DOHH2 (cell line): ENCODE measurements at regions not wholly inside any gene's neighbourhood (a gene's known extent, or its start where the extent isn't known, plus 50 kb on each side); places are given as distances from the start of the nearest gene placed in this dataset.

Experiments used
- EZH2phosphoT487 ChIP-seq: fragments of 200-600 bp; sonication (generic); IDR thresholded peaks from 2 replicates; pipeline ENCODE4 v1.6.1; 2017; ENCODE audit warnings: borderline replicate concordance, mild to moderate bottlenecking, antibody characterized with exemption, low read length, moderate library complexity, mixed read lengths
- TF ChIP-seq, protein P1 (sequence below): fragments of 200-600 bp; sonication (generic); IDR thresholded peaks from one replicate; pipeline ENCODE4 v1.5.1; 2014; ENCODE audit warnings: antibody characterized with exemption, mild to moderate bottlenecking, low read depth, low read length; ENCODE audit not compliant: poor library complexity, severe bottlenecking

DNA sequence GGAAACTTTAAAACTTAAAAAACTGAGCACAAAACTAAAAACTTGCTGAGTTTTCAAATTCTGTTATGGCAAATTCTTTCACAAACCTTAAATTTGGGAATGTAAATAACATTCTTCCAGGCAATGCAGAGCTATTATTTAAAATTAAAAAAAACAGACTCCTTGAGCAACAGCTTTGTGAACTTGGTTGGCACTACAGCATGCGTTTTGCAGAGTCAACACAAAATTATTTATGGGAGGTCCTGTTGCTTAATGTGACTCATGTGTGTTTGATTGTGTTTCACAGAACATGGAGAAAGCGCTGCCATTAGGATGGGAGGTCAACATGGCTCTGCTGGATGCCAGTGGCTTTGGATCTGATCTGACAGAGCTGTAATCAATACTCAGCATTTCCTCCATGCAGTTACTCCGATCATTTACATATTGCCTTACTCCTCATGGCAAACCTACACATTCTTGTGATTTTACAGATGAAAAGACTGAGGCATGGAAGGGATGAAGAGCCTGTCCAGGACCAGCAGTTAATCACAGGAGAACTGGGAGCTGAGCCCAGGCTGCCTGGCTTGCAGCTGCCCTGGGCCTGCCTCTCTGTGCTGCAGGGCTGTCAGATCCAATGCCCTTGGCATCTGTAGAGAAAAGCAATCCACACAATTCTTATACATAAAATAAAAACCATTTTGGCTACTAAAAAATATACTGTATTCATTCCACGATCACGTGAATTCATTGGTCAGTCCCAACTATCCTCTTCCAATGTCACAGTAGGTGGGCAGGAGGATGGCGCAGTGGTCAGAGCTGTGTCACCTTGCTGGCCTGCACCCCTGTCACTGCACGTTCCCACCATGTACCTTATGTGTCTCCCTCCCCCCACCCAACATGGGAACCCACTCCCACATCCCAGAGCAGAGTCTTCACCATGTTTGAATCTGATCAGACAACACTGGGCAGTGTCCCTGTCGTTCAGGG is 200.9 kb downstream of the CXCL12 start:
- TF ChIP-seq, protein P1, sequence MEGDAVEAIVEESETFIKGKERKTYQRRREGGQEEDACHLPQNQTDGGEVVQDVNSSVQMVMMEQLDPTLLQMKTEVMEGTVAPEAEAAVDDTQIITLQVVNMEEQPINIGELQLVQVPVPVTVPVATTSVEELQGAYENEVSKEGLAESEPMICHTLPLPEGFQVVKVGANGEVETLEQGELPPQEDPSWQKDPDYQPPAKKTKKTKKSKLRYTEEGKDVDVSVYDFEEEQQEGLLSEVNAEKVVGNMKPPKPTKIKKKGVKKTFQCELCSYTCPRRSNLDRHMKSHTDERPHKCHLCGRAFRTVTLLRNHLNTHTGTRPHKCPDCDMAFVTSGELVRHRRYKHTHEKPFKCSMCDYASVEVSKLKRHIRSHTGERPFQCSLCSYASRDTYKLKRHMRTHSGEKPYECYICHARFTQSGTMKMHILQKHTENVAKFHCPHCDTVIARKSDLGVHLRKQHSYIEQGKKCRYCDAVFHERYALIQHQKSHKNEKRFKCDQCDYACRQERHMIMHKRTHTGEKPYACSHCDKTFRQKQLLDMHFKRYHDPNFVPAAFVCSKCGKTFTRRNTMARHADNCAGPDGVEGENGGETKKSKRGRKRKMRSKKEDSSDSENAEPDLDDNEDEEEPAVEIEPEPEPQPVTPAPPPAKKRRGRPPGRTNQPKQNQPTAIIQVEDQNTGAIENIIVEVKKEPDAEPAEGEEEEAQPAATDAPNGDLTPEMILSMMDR, result no peak
- TF ChIP-seq EZH2phosphoT487, result no peak
